Cardiac muscle cell (in vitro differentiated cells and primary cell): ENCODE measurements at regions not wholly inside any gene's neighbourhood (a gene's known extent, or its start where the extent isn't known, plus 50 kb on each side); places are given as distances from the start of the nearest gene placed in this dataset.

Source experiments
- DNase-seq, 2 donors: peaks; one replicate each; pipeline versions ENCODE4 v3.0.0 to v3.0.0-alpha.2; 2010 to 2017; ENCODE audit warnings: low read depth in 1 of 2, low spot score in 1 of 2
- H3K27ac ChIP-seq: fragments of 200-600 bp; sonication (generic); 2 replicates; pipeline ENCODE4 v1.5.1; 2016
- H3K27me3 ChIP-seq: fragments of 200-600 bp; sonication (generic); 2 replicates; pipeline ENCODE4 v1.6.0; 2016; ENCODE audit warnings: control low read depth
- H3K36me3 ChIP-seq: fragments of 200-600 bp; sonication (generic); 2 replicates; pipeline ENCODE4 v1.5.1; 2016; ENCODE audit warnings: control low read depth
- H3K4me1 ChIP-seq: fragments of 200-600 bp; sonication (generic); 2 replicates; pipeline ENCODE4 v1.8.1; 2017; ENCODE audit warnings: low read depth, mild to moderate bottlenecking, mixed run types
- H3K4me3 ChIP-seq: fragments of 200-600 bp; sonication (generic); 2 replicates; pipeline ENCODE4 v1.5.1; 2016; ENCODE audit warnings: mild to moderate bottlenecking
- H3K9me3 ChIP-seq: fragments of 200-600 bp; sonication (generic); 2 replicates; pipeline ENCODE4 v1.5.1; 2017; ENCODE audit warnings: low read depth, mild to moderate bottlenecking, control low read depth
- CTCF ChIP-seq: IDR thresholded peaks from 2 replicates; pipeline ENCODE4 v1.5.1; 2012; ENCODE audit warnings: low read depth, mild to moderate bottlenecking, low read length

GRCh38 chr3:14288833-14289451 is 110.3 kb downstream of the LSM3 start:
- Histone ChIP-seq H3K36me3 (no peaks in the 10 kb centered on the region), H3K4me1 (peaks cover 7% of the 10 kb centered on the region), H3K27me3 (no peaks in the 10 kb centered on the region), H3K9me3 (no peaks in the 10 kb centered on the region), H3K4me3 (no peak overlapping the region), H3K27ac (no peak overlapping the region)
- no peak for TF ChIP-seq CTCF
- no peak for DNase-seq

- peak; percentile 56 to 86 for DNase-seq
- Histone ChIP-seq H3K4me1 (peaks cover 7% of the 10 kb centered on the region), H3K36me3 (no peaks in the 10 kb centered on the region), H3K9me3 (no peaks in the 10 kb centered on the region), H3K27me3 (no peaks in the 10 kb centered on the region), H3K4me3 (no peak overlapping the region), H3K27ac (no peak overlapping the region)
- no peak for TF ChIP-seq CTCF
Measured at GRCh38 chr3:14289590-14290461, 111.2 kb downstream of the LSM3 start.

GRCh38 chr3:14290631-14291385 is 111.6 kb upstream of the SLC6A6 start:
- DNase-seq, result no peak
- Histone ChIP-seq H3K4me3 (no peak overlapping the region), H3K36me3 (no peaks in the 10 kb centered on the region), H3K27me3 (no peaks in the 10 kb centered on the region), H3K27ac (no peak overlapping the region), H3K4me1 (peaks cover 7% of the 10 kb centered on the region), H3K9me3 (no peaks in the 10 kb centered on the region)
- TF ChIP-seq CTCF, result no peak

GRCh38 chr3:14295037-14295436 is 107.4 kb upstream of the SLC6A6 start:
- Histone ChIP-seq H3K4me3 (no peak overlapping the region), H3K4me1 (no peaks in the 10 kb centered on the region), H3K36me3 (no peaks in the 10 kb centered on the region), H3K9me3 (no peaks in the 10 kb centered on the region), H3K27me3 (no peaks in the 10 kb centered on the region), H3K27ac (no peak overlapping the region)
- no peak for TF ChIP-seq CTCF
- no peak for DNase-seq

GRCh38 chr3:14295801-14296200 is 106.6 kb upstream of the SLC6A6 start:
- H3K36me3 ChIP-seq, result no peaks in the 10 kb centered on the region
- no peak for TF ChIP-seq CTCF
- H3K27me3 ChIP-seq, result no peaks in the 10 kb centered on the region
- H3K27ac ChIP-seq, result no peak overlapping the region
- H3K9me3 ChIP-seq, result no peaks in the 10 kb centered on the region
- DNase-seq, result no peak
- H3K4me1 ChIP-seq, result no peaks in the 10 kb centered on the region
- H3K4me3 ChIP-seq, result no peak overlapping the region
